ENCODE measurements at regions not wholly inside any gene's neighbourhood (a gene's known extent, or its start where the extent isn't known, plus 50 kb on each side); places are given as distances from the start of the nearest gene placed in this dataset.
A peak's percentile ranks its signal among the peaks of the same experiment; 100 is the strongest.

DNA sequence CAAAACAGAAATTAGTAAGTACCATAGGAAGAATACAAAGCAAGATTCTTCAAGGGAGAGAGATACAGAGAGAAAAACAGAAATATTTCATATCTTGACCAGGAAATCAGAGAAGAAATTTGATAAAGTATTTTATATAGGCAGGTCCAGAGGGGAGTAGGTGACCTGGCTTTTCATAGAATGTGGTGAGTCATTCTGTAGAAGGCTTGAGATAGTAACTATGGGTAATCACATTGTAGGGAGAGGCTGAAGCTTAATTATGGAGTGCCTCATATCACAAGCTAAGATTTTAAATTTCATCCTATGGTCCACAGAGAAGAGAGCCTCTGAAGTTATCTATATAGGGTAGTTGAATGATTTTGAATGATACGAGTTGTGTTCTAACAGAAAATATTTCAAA is 195.0 kb upstream of the CYRIA start:
- no peak for TF ChIP-seq EZH2 (IDR thresholded peaks at IDR 0.05; ENCODE audit: low read depth)
- TF ChIP-seq, protein P1, sequence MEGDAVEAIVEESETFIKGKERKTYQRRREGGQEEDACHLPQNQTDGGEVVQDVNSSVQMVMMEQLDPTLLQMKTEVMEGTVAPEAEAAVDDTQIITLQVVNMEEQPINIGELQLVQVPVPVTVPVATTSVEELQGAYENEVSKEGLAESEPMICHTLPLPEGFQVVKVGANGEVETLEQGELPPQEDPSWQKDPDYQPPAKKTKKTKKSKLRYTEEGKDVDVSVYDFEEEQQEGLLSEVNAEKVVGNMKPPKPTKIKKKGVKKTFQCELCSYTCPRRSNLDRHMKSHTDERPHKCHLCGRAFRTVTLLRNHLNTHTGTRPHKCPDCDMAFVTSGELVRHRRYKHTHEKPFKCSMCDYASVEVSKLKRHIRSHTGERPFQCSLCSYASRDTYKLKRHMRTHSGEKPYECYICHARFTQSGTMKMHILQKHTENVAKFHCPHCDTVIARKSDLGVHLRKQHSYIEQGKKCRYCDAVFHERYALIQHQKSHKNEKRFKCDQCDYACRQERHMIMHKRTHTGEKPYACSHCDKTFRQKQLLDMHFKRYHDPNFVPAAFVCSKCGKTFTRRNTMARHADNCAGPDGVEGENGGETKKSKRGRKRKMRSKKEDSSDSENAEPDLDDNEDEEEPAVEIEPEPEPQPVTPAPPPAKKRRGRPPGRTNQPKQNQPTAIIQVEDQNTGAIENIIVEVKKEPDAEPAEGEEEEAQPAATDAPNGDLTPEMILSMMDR (conservative IDR thresholded peaks at IDR 0.05), result no peak
- H3K27me3 ChIP-seq (ENCODE audit: insufficient read depth, low read depth), result no peaks in the 10 kb centered on the region
- no peaks in the 10 kb centered on the region for H3K79me2 ChIP-seq (ENCODE audit: low read depth)
- H2AFZ ChIP-seq, result no peak overlapping the region
- peaks cover 6% of the 10 kb centered on the region; the same call in 1 of the 2 replicates for H3F3A ChIP-seq (ENCODE audit: insufficient read depth, low read depth)
- peak overlapping the region; percentile 67 for H3K27ac ChIP-seq
- DNase-seq, result peak in 1 of 2 experiments; percentile 56
- ChIA-PET CTCF (no interaction called here), POLR2A (ENCODE audit: unreplicated experiment) (no interaction called here)
- no peak overlapping the region for H3K4me3 ChIP-seq
- no peak overlapping the region; the same call in 1 of the 2 replicates for H3K4me2 ChIP-seq
- BruUV-seq (replicated peaks), result no TSS peak
- H3K9me3 ChIP-seq (ENCODE audit: insufficient read depth, low read depth), result no peaks in the 10 kb centered on the region
- H4K20me1 ChIP-seq (ENCODE audit: insufficient read depth), result no peaks in the 10 kb centered on the region
- H3K9me2 ChIP-seq (ENCODE audit: insufficient read depth), result no peaks in the 10 kb centered on the region
- peaks cover 19% of the 10 kb centered on the region for H3K4me1 ChIP-seq (replicated peaks; ENCODE audit: insufficient read depth)
- intact Hi-C loops (cut with micrococcal nuclease; ENCODE audit: unreplicated experiment), result loop anchor here (2.0 kb wide), 1 partner anchor 54 kb away; no protein-coding TSS in a partner anchor
- no peaks in the 10 kb centered on the region for H3K36me3 ChIP-seq (ENCODE audit: low read depth)

DNA sequence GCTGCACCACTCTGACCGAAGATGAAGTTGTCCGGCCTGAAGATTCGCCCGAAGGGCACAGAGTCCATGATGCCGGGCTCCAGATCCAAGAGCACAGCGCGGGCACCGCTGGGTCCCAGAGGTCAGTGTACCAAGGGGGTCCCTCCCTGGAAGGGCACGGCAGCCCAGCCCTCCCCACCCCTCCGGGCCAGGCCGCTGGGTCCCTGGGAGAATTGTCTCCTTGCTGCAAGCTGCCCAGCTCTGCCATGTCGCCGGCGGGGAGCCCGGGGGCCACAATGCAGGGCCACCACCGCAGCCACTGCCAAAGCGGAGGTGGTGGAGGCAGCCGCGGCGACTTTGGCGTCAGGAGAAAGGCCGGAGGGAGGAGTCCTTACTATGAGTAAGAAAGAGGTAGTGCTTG is 189.5 kb upstream of the CYRIA start:
- Histone ChIP-seq H3K79me2 (ENCODE audit: low read depth) (no peaks in the 10 kb centered on the region), H3K9me3 (ENCODE audit: insufficient read depth, low read depth) (no peaks in the 10 kb centered on the region), H3K4me1 (replicated peaks; ENCODE audit: insufficient read depth) (peaks cover 2% of the 10 kb centered on the region), H3K4me3 (no peak overlapping the region), H3K4me2 (no peak overlapping the region), H3K27ac (no peak overlapping the region), H3K36me3 (ENCODE audit: low read depth) (no peaks in the 10 kb centered on the region), H3F3A (ENCODE audit: insufficient read depth, low read depth) (no peaks in the 10 kb centered on the region; the same call in 1 of the 2 replicates), H4K20me1 (ENCODE audit: insufficient read depth) (no peaks in the 10 kb centered on the region), H3K27me3 (ENCODE audit: insufficient read depth, low read depth) (no peaks in the 10 kb centered on the region), H2AFZ (no peak overlapping the region), H3K9me2 (ENCODE audit: insufficient read depth) (no peaks in the 10 kb centered on the region)
- ChIA-PET CTCF (no interaction called here), POLR2A (ENCODE audit: unreplicated experiment) (no interaction called here)
- no peak for DNase-seq
- TF ChIP-seq, protein P1 (conservative IDR thresholded peaks at IDR 0.05), result no peak
- TF ChIP-seq EZH2 (IDR thresholded peaks at IDR 0.05; ENCODE audit: low read depth), result no peak
- BruUV-seq (replicated peaks), result no TSS peak
- intact Hi-C loops (cut with micrococcal nuclease; ENCODE audit: unreplicated experiment), result no loop called here

DNA sequence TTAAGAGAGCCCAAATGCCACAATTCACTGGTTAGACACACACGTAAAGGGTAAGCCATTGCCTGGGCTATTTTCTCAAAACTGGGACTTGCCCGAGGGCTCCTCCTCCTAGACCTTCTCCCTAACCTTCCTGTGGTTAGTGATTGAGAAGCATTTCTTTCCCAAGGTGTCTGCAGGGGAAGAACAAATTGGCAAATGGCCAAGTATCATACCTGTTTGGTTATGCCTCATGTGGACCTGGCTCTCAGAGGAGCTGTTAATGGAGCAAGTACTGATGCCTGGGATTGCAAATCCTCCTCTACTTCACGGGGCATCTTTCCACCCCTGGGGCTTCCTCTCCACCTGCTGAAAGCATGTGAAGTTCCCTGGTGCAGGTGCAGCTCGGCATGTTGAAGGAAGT is 187.5 kb upstream of the CYRIA start:
- intact Hi-C loops (cut with micrococcal nuclease; ENCODE audit: unreplicated experiment), result no loop called here
- H3K4me3 ChIP-seq, result no peak overlapping the region
- no peak overlapping the region for H2AFZ ChIP-seq
- H3K27me3 ChIP-seq (ENCODE audit: insufficient read depth, low read depth), result no peaks in the 10 kb centered on the region
- TF ChIP-seq, protein P1 (conservative IDR thresholded peaks at IDR 0.05), result no peak
- TF ChIP-seq EZH2 (IDR thresholded peaks at IDR 0.05; ENCODE audit: low read depth), result no peak
- no peak for DNase-seq
- no peaks in the 10 kb centered on the region for H4K20me1 ChIP-seq (ENCODE audit: insufficient read depth)
- H3K79me2 ChIP-seq (ENCODE audit: low read depth), result no peaks in the 10 kb centered on the region
- no peaks in the 10 kb centered on the region for H3F3A ChIP-seq (ENCODE audit: insufficient read depth, low read depth)
- no peaks in the 10 kb centered on the region for H3K9me2 ChIP-seq (ENCODE audit: insufficient read depth)
- no peak overlapping the region for H3K4me2 ChIP-seq
- no peaks in the 10 kb centered on the region for H3K36me3 ChIP-seq (ENCODE audit: low read depth)
- POLR2A ChIA-PET (ENCODE audit: unreplicated experiment), result no interaction called here
- BruUV-seq (replicated peaks), result no TSS peak
- H3K4me1 ChIP-seq (replicated peaks; ENCODE audit: insufficient read depth), result no peaks in the 10 kb centered on the region
- H3K9me3 ChIP-seq (ENCODE audit: insufficient read depth, low read depth), result no peaks in the 10 kb centered on the region
- CTCF ChIA-PET, result no interaction called here
- no peak overlapping the region for H3K27ac ChIP-seq

All from PC-9 (cell line).